CD4-positive, alpha-beta memory T cell (primary cell): ENCODE measurements at regions not wholly inside any gene's neighbourhood (a gene's known extent, or its start where the extent isn't known, plus 50 kb on each side); places are given as distances from the start of the nearest gene placed in this dataset.

Experiments used
- CTCF ChIA-PET: fragments of 350-600 bp; sonication (Branson Sonifier 250); formaldehyde crosslinking; loops from one replicate; lab custom pipeline; 2021; ENCODE audit warnings: inconsistent platforms; ENCODE audit not compliant: partially characterized antibody; lab: Charles Lee
- POLR2A ChIA-PET: fragments of 350-600 bp; sonication (Branson Sonifier 250); formaldehyde crosslinking; loops from one replicate; lab custom pipeline; 2021; ENCODE audit not compliant: partially characterized antibody; lab: Charles Lee
- DNase-seq, 5 donors: peaks; one replicate each; pipeline versions ENCODE4 v3.0.0 to v3.0.0-alpha.2; 2020 to 2022; ENCODE audit warnings: mixed read lengths in 1 of 5
- H3K27ac ChIP-seq: one replicate; pipeline ENCODE4 v1.7.0; 2013; ENCODE audit warnings: low read depth, low read length
- H3K27me3 ChIP-seq: 2 replicates; pipeline ENCODE4 v1.7.0; 2013; ENCODE audit warnings: mild to moderate bottlenecking, low read length, moderate library complexity; ENCODE audit not compliant: insufficient read depth
- H3K36me3 ChIP-seq: 2 replicates; pipeline ENCODE4 v1.7.0; 2013; ENCODE audit warnings: mild to moderate bottlenecking, low read length, moderate library complexity; ENCODE audit not compliant: insufficient read depth
- H3K4me1 ChIP-seq: 2 replicates; pipeline ENCODE4 v1.7.0; 2013; ENCODE audit warnings: mild to moderate bottlenecking, low read length, moderate library complexity; ENCODE audit not compliant: insufficient read depth
- H3K4me3 ChIP-seq, 2 donors: one replicate each; pipeline ENCODE4 v1.7.0; 2013; ENCODE audit warnings: low read length in 2 of 2, mild to moderate bottlenecking in 1 of 2
- H3K9me3 ChIP-seq, 2 donors: one replicate each; pipeline ENCODE4 v1.7.0; 2013; ENCODE audit warnings: low read length in 2 of 2, control low read depth in 1 of 2; ENCODE audit not compliant: control insufficient read depth in 1 of 2
- H3K27ac Mint-ChIP-seq, 7 donors: one replicate each; pipeline ENCODE4 v1.8.0; 2020 to 2021; ENCODE audit warnings: mixed read lengths in 7 of 7, mild to moderate bottlenecking in 6 of 7, inconsistent platforms in 3 of 7, moderate library complexity in 3 of 7
- H3K27me3 Mint-ChIP-seq, 2 donors: one replicate each; pipeline ENCODE4 v1.8.0; 2020 to 2021; ENCODE audit warnings: mixed read lengths in 2 of 2
- H3K36me3 Mint-ChIP-seq, 2 donors: one replicate each; pipeline ENCODE4 v1.8.0; 2020 to 2021; ENCODE audit warnings: mixed read lengths in 2 of 2, inconsistent platforms in 1 of 2, mild to moderate bottlenecking in 1 of 2
- H3K4me1 Mint-ChIP-seq, 4 donors: one replicate each; pipeline ENCODE4 v1.8.0; 2020 to 2021; ENCODE audit warnings: mixed read lengths in 4 of 4, mild to moderate bottlenecking in 1 of 4
- H3K4me3 Mint-ChIP-seq, 8 donors: one replicate each; pipeline ENCODE4 v1.8.0; 2020 to 2021; ENCODE audit warnings: mixed read lengths in 8 of 8, mild to moderate bottlenecking in 7 of 8, moderate library complexity in 6 of 8, inconsistent platforms in 3 of 8
- H3K9me3 Mint-ChIP-seq, 8 donors: one replicate each; pipeline ENCODE4 v1.8.0; 2020 to 2021; ENCODE audit warnings: mixed read lengths in 8 of 8, mild to moderate bottlenecking in 5 of 8, inconsistent platforms in 3 of 8, moderate library complexity in 1 of 8
- intact Hi-C: fragments of 100-400 bp; cut with micrococcal nuclease; formaldehyde crosslinking; loops from one replicate; pipeline ENCODE4 v1.15.1; 2023

- Histone ChIP-seq H3K4me1 (peaks cover 15% of the 10 kb centered on the region), H3K27ac (no peak overlapping the region), H3K9me3 (no peaks in the 10 kb centered on the region), H3K4me3 (no peak overlapping the region), H3K27me3 (no peaks in the 10 kb centered on the region), H3K36me3 (no peaks in the 10 kb centered on the region)
- CTCF ChIA-PET, result interaction anchor here (4.4 kb wide), 1 partner anchor 160 kb away, joined by 24 read pairs; no protein-coding TSS in a partner anchor
- POLR2A ChIA-PET, result no interaction called here
- H3K4me1 Mint-ChIP-seq, result peaks cover 2 to 49% (median 22%) of the 10 kb centered on the region in 4 donors
- H3K27me3 Mint-ChIP-seq, result peaks cover 4 to 7% of the 10 kb centered on the region in 2 donors
- DNase-seq, result no peak
- H3K27ac Mint-ChIP-seq, result no peak overlapping the region
- intact Hi-C loops, result no loop called here
- H3K4me3 Mint-ChIP-seq, result peak overlapping the region in 1 of 8 donors; percentile 7
- peaks cover 0 to 7% of the 10 kb centered on the region in 2 donors for H3K36me3 Mint-ChIP-seq
- peaks cover 0 to 5% (median 0%) of the 10 kb centered on the region in 8 donors for H3K9me3 Mint-ChIP-seq
Observed at GRCh38 chr13:108500711-108501110, 128.7 kb upstream of the MYO16 start.

GRCh38 chr13:108508263-108508662 is 121.1 kb upstream of the MYO16 start:
- Mint-ChIP-seq H3K4me3 (no peak overlapping the region), H3K27me3 (no peaks in the 10 kb centered on the region), H3K9me3 (peaks cover 0 to 27% (median 9%) of the 10 kb centered on the region in 8 donors), H3K36me3 (peaks cover 3 to 9% of the 10 kb centered on the region in 2 donors), H3K4me1 (peaks cover 1 to 29% (median 7%) of the 10 kb centered on the region in 4 donors), H3K27ac (peak overlapping the region in 1 of 7 donors; percentile 21)
- no peaks in the 10 kb centered on the region for H3K27me3 ChIP-seq
- H3K4me1 ChIP-seq, result peaks cover 3% of the 10 kb centered on the region
- H3K27ac ChIP-seq, result no peak overlapping the region
- intact Hi-C loops, result loop anchor here (5.0 kb wide), 3 partner anchors 281 to 389 kb away; no protein-coding TSS in a partner anchor
- CTCF ChIA-PET, result interaction anchor here (0.7 to 4.6 kb wide), 43 partner anchors 9 to 387 kb away, joined by 3 to 114 read pairs (median 5); partner anchors contain the start of gene TNFSF13B
- DNase-seq, result peak in 4 of 5 donors; percentile 22 to 49 (median 28)
- POLR2A ChIA-PET, result interaction anchor here (0.9 to 2.6 kb wide), 6 partner anchors 13 to 186 kb away, joined by 3 to 16 read pairs (median 4); no protein-coding TSS in a partner anchor
- no peak overlapping the region for H3K4me3 ChIP-seq
- no peaks in the 10 kb centered on the region for H3K36me3 ChIP-seq
- H3K9me3 ChIP-seq, result no peaks in the 10 kb centered on the region

GRCh38 chr13:108525827-108526226 is 103.6 kb upstream of the MYO16 start:
- POLR2A ChIA-PET, result no interaction called here
- Histone ChIP-seq H3K36me3 (no peaks in the 10 kb centered on the region), H3K27me3 (no peaks in the 10 kb centered on the region), H3K4me1 (no peaks in the 10 kb centered on the region), H3K27ac (no peak overlapping the region), H3K9me3 (no peaks in the 10 kb centered on the region), H3K4me3 (no peak overlapping the region)
- peaks cover 3 to 4% of the 10 kb centered on the region in 2 donors for H3K27me3 Mint-ChIP-seq
- H3K4me1 Mint-ChIP-seq, result peaks cover 0 to 6% (median 3%) of the 10 kb centered on the region in 4 donors
- H3K4me3 Mint-ChIP-seq, result no peak overlapping the region
- no peaks in the 10 kb centered on the region for H3K36me3 Mint-ChIP-seq
- intact Hi-C loops, result no loop called here
- CTCF ChIA-PET, result no interaction called here
- H3K27ac Mint-ChIP-seq, result no peak overlapping the region
- H3K9me3 Mint-ChIP-seq, result peaks cover 0 to 8% (median 3%) of the 10 kb centered on the region in 8 donors
- DNase-seq, result no peak

- no peak for DNase-seq
- Mint-ChIP-seq H3K9me3 (peaks cover 0 to 8% (median 3%) of the 10 kb centered on the region in 8 donors), H3K4me1 (peaks cover 0 to 5% (median 3%) of the 10 kb centered on the region in 4 donors), H3K27me3 (peaks cover 2 to 3% of the 10 kb centered on the region in 2 donors), H3K27ac (no peak overlapping the region), H3K36me3 (no peaks in the 10 kb centered on the region), H3K4me3 (no peak overlapping the region)
- Histone ChIP-seq H3K27me3 (no peaks in the 10 kb centered on the region), H3K27ac (no peak overlapping the region), H3K4me3 (no peak overlapping the region), H3K9me3 (no peaks in the 10 kb centered on the region), H3K4me1 (no peaks in the 10 kb centered on the region), H3K36me3 (no peaks in the 10 kb centered on the region)
- ChIA-PET POLR2A (no interaction called here), CTCF (no interaction called here)
- intact Hi-C loops, result no loop called here
Observed at GRCh38 chr13:108526286-108526685, 103.1 kb upstream of the MYO16 start.

- Histone ChIP-seq H3K9me3 (no peaks in the 10 kb centered on the region), H3K4me3 (no peak overlapping the region), H3K27ac (no peak overlapping the region), H3K36me3 (no peaks in the 10 kb centered on the region), H3K27me3 (no peaks in the 10 kb centered on the region), H3K4me1 (no peaks in the 10 kb centered on the region)
- Mint-ChIP-seq H3K4me3 (no peak overlapping the region), H3K36me3 (no peaks in the 10 kb centered on the region), H3K4me1 (peaks cover 0 to 8% (median 4%) of the 10 kb centered on the region in 4 donors), H3K27ac (peak overlapping the region in 1 of 7 donors; percentile 77), H3K9me3 (peaks cover 0 to 8% (median 3%) of the 10 kb centered on the region in 8 donors), H3K27me3 (peaks cover 2% of the 10 kb centered on the region in 2 donors)
- DNase-seq, result no peak
- POLR2A ChIA-PET, result no interaction called here
- CTCF ChIA-PET, result no interaction called here
- intact Hi-C loops, result no loop called here
Observed at GRCh38 chr13:108527844-108528243, 101.6 kb upstream of the MYO16 start.

GRCh38 chr13:108528303-108528702 is 101.1 kb upstream of the MYO16 start:
- Mint-ChIP-seq H3K9me3 (peaks cover 0 to 8% (median 2%) of the 10 kb centered on the region in 8 donors), H3K27me3 (peaks cover 2% of the 10 kb centered on the region in 2 donors), H3K4me1 (peaks cover 0 to 8% (median 4%) of the 10 kb centered on the region in 4 donors), H3K27ac (no peak overlapping the region), H3K36me3 (no peaks in the 10 kb centered on the region), H3K4me3 (no peak overlapping the region)
- no peaks in the 10 kb centered on the region for H3K36me3 ChIP-seq
- intact Hi-C loops, result no loop called here
- H3K27ac ChIP-seq, result no peak overlapping the region
- no peaks in the 10 kb centered on the region for H3K4me1 ChIP-seq
- ChIA-PET CTCF (no interaction called here), POLR2A (no interaction called here)
- no peaks in the 10 kb centered on the region for H3K27me3 ChIP-seq
- no peak for DNase-seq
- H3K4me3 ChIP-seq, result no peak overlapping the region
- no peaks in the 10 kb centered on the region for H3K9me3 ChIP-seq

- no peak overlapping the region for H3K27ac ChIP-seq
- no peaks in the 10 kb centered on the region for H3K36me3 ChIP-seq
- Mint-ChIP-seq H3K27ac (no peak overlapping the region), H3K4me1 (peaks cover 0 to 12% (median 6%) of the 10 kb centered on the region in 4 donors), H3K36me3 (no peaks in the 10 kb centered on the region), H3K9me3 (peaks cover 0 to 4% (median 0%) of the 10 kb centered on the region in 8 donors), H3K27me3 (peaks cover under 1% of the 10 kb centered on the region in 2 donors), H3K4me3 (no peak overlapping the region)
- no peak overlapping the region for H3K4me3 ChIP-seq
- no peaks in the 10 kb centered on the region for H3K27me3 ChIP-seq
- no peak for DNase-seq
- CTCF ChIA-PET, result no interaction called here
- no peaks in the 10 kb centered on the region for H3K4me1 ChIP-seq
- POLR2A ChIA-PET, result no interaction called here
- intact Hi-C loops, result no loop called here
- H3K9me3 ChIP-seq, result no peaks in the 10 kb centered on the region
Observed at GRCh38 chr13:108533842-108534241, 95.6 kb upstream of the MYO16 start.
